ENCODE measurements at regions not wholly inside any gene's neighbourhood (a gene's known extent, or its start where the extent isn't known, plus 50 kb on each side); places are given as distances from the start of the nearest gene placed in this dataset.

DNA sequence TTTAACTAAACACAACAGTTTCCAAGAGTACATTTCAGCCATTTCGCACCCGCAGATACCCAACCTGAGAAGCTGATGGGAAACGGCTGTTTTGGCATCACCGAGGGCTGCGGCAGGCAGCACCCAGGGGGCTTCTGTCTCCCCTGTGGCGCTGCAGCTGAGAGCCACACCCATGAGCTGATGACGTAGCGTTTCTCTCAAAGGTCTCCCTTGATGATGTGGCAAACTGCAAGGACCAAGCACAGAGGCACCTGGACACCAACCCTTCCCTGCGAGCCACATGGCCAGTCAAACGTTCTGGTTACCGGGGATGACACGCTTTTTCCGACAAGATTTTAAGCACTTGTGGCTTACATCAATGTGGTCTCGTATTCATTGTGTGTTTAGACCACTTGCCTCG is 150.8 kb upstream of the ERG start:
- intact Hi-C loops (cut with micrococcal nuclease; ENCODE audit: unreplicated experiment): no loop called here
- in situ Hi-C loops (cut with HindIII; ENCODE audit: extremely low pct_ligation_motif_present, low pct_unique_long_range_greater_than_20kb): no loop called here
- POLR2A ChIA-PET: no interaction called here

DNA sequence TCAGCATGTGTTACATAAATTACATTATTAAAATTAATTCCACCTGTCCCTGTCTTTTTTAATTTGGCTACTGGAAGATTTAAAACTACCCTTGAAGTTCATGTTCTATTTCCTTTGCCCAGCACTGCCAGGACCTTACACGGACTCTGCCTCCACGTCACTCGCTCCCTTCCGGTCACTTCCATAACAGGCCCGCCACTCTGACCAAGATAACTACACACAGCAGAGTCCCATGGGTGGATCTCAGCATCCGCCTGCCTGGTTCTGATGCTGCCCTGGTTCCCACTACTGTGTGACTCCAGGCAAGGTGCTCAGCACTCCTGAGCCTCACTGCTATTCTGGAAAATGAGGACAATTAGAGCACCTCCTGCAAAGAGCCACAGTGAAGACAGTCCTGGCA is 153.3 kb upstream of the ERG start:
- no peaks in the 10 kb centered on the region for H3K79me2 ChIP-seq (ENCODE audit: insufficient read depth, low read length)
- H3K4me3 ChIP-seq (replicated peaks in 1 of 3; ENCODE audit: insufficient read depth in 1 of 3, low read depth in 2 of 3, low read length in 3 of 3): no peak overlapping the region
- CTCF ChIA-PET (ENCODE audit: low intra/inter-chr PET ratio, low total read pairs): no interaction called here
- H3K9ac ChIP-seq (ENCODE audit: insufficient read depth, low read depth, low read length): no peak overlapping the region
- H3K4me1 ChIP-seq (ENCODE audit: insufficient read depth, low read length): no peaks in the 10 kb centered on the region
- DNase-seq (ENCODE audit: low spot score) (no peak), FAIRE-seq (no peak), ATAC-seq (no peak)
- no peaks in the 10 kb centered on the region for H4K20me1 ChIP-seq (ENCODE audit: insufficient read depth, low read length)
- H3K27ac ChIP-seq (ENCODE audit: extremely low read length, insufficient read depth, low read length): no peak overlapping the region
- 29% methylated on average over 6 of the region's 6 CpGs for WGBS (ENCODE audit: low lambda C conversion rate)
- in situ Hi-C loops (cut with HindIII; ENCODE audit: extremely low pct_ligation_motif_present, low pct_unique_long_range_greater_than_20kb): no loop called here
- no peaks in the 10 kb centered on the region for H3K36me3 ChIP-seq (replicated peaks in 1 of 2; ENCODE audit: control insufficient read depth in 1 of 2, insufficient read depth in 2 of 2, low read length in 2 of 2)
- POLR2A ChIA-PET: no interaction called here
- no peaks in the 10 kb centered on the region for H3K9me3 ChIP-seq (ENCODE audit: low read length)
- H3K4me2 ChIP-seq (ENCODE audit: low read depth, low read length): no peak overlapping the region
- TF ChIP-seq BCL3 (CRISPR knock-in tag; IDR thresholded peaks at IDR 0.05): no peak
- TF ChIP-seq ZNF235 (CRISPR knock-in tag; IDR thresholded peaks at IDR 0.05; ENCODE audit: borderline replicate concordance): no peak
- no peak for TF ChIP-seq ETV6 (CRISPR knock-in tag; conservative IDR thresholded peaks at IDR 0.05)
- H3K27me3 ChIP-seq (ENCODE audit: control insufficient read depth in 1 of 2, insufficient read depth in 2 of 2, low read length in 2 of 2): peaks cover 0 to 55% of the 10 kb centered on the region in 2 experiments; a peak in 3 of 5 replicates
- BruUV-seq (replicated peaks): no TSS peak
- no peak overlapping the region for H2AFZ ChIP-seq (ENCODE audit: low read length)
- intact Hi-C loops (cut with micrococcal nuclease; ENCODE audit: unreplicated experiment): no loop called here

More for the DNA sequence above, 150.8 kb upstream of the ERG start:
- Histone ChIP-seq H3K4me1 (ENCODE audit: insufficient read depth, low read length) (no peaks in the 10 kb centered on the region), H3K9ac (ENCODE audit: insufficient read depth, low read depth, low read length) (no peak overlapping the region), H3K4me2 (ENCODE audit: low read depth, low read length) (no peak overlapping the region), H3K4me3 (replicated peaks in 1 of 3; ENCODE audit: insufficient read depth in 1 of 3, low read depth in 2 of 3, low read length in 3 of 3) (no peak overlapping the region), H4K20me1 (ENCODE audit: insufficient read depth, low read length) (no peaks in the 10 kb centered on the region), H3K9me3 (ENCODE audit: low read length) (no peaks in the 10 kb centered on the region), H3K36me3 (replicated peaks in 1 of 2; ENCODE audit: control insufficient read depth in 1 of 2, insufficient read depth in 2 of 2, low read length in 2 of 2) (no peaks in the 10 kb centered on the region), H3K27me3 (ENCODE audit: control insufficient read depth in 1 of 2, insufficient read depth in 2 of 2, low read length in 2 of 2) (peaks cover 0 to 42% of the 10 kb centered on the region in 2 experiments; a peak in 3 of 5 replicates), H3K27ac (ENCODE audit: extremely low read length, insufficient read depth, low read length) (no peak overlapping the region), H2AFZ (ENCODE audit: low read length) (no peak overlapping the region), H3K79me2 (ENCODE audit: insufficient read depth, low read length) (no peaks in the 10 kb centered on the region)
- ATAC-seq (no peak), FAIRE-seq (no peak), DNase-seq (ENCODE audit: low spot score) (no peak)
- no TSS peak for BruUV-seq (replicated peaks)
- TF ChIP-seq SMARCE1 (IDR thresholded peaks at IDR 0.05; ENCODE audit: borderline replicate concordance) (no peak), ZFP36 (IDR thresholded peaks at IDR 0.05; ENCODE audit: borderline replicate concordance, low read depth, low read length, partially characterized antibody) (no peak), ZNF577 (CRISPR knock-in tag; IDR thresholded peaks at IDR 0.05; ENCODE audit: borderline replicate concordance, low read depth) (no peak), CEBPB (IDR thresholded peaks at IDR 0.05; ENCODE audit: borderline replicate concordance, low read depth, low read length) (no peak), CREB1 (IDR thresholded peaks at IDR 0.05) (peak; percentile 78), CREB1 (CRISPR knock-in tag; IDR thresholded peaks at IDR 0.05) (no peak)
- CTCF ChIA-PET (ENCODE audit: low intra/inter-chr PET ratio, low total read pairs): no interaction called here
- WGBS (ENCODE audit: low lambda C conversion rate): 32% methylated on average over 14 of the region's 15 CpGs
